Effector memory CD4-positive, alpha-beta T cell (primary cell): ENCODE measurements at regions not wholly inside any gene's neighbourhood (a gene's known extent, or its start where the extent isn't known, plus 50 kb on each side); places are given as distances from the start of the nearest gene placed in this dataset.

Source experiments
- DNase-seq, 3 donors: peaks; one replicate each; pipeline ENCODE4 v3.0.0-alpha.2; 2020
- H3K27ac ChIP-seq: 2 replicates; pipeline ENCODE4 v1.7.0; 2013; ENCODE audit warnings: mild to moderate bottlenecking, low read length, moderate library complexity; ENCODE audit not compliant: insufficient read depth, poor library complexity, severe bottlenecking
- H3K27me3 ChIP-seq: replicated peaks from 2 replicates; pipeline ENCODE4 v1.7.0; 2013; ENCODE audit warnings: mild to moderate bottlenecking, low read length; ENCODE audit not compliant: insufficient read depth, control insufficient read depth, poor library complexity, severe bottlenecking
- H3K36me3 ChIP-seq: 2 replicates; pipeline ENCODE4 v1.7.0; 2013; ENCODE audit warnings: mild to moderate bottlenecking, low read length, moderate library complexity; ENCODE audit not compliant: control insufficient read depth, insufficient read depth
- H3K4me1 ChIP-seq: 2 replicates; pipeline ENCODE4 v1.7.0; 2013; ENCODE audit warnings: low read length, mild to moderate bottlenecking; ENCODE audit not compliant: control insufficient read depth, insufficient read depth, poor library complexity, severe bottlenecking
- H3K4me3 ChIP-seq: 2 replicates; pipeline ENCODE4 v1.7.0; 2013; ENCODE audit warnings: low read length, low read depth, mild to moderate bottlenecking; ENCODE audit not compliant: insufficient read depth, poor library complexity, severe bottlenecking
- H3K9me3 ChIP-seq: 2 replicates; pipeline ENCODE4 v1.7.0; 2013; ENCODE audit warnings: mild to moderate bottlenecking, low read length, moderate library complexity; ENCODE audit not compliant: control insufficient read depth

DNA sequence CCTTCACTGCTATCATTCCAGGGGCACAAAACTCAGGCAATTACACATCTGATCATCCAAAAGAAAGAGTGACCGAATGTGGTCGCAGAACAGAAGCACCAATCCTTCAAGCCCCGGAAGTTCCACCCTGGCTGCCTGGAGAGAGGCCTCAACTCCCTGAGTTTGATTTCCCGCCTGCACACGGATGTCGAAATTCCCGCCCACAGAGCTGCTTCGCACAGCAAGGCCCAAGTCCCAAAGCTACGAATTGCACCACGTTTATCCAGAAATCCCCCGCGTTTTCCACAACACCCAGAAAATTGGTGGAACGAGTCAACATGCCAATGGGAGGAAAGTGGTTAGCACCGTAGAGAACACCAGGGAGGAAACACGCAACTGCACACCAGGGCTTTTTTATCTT, 445.4 kb downstream of the EIPR1 start:
- DNase-seq: no peak
- no peak overlapping the region for H3K27ac ChIP-seq
- no peaks in the 10 kb centered on the region for H3K4me1 ChIP-seq
- no peak overlapping the region for H3K4me3 ChIP-seq
- H3K36me3 ChIP-seq: no peaks in the 10 kb centered on the region
- no peaks in the 10 kb centered on the region for H3K27me3 ChIP-seq
- no peaks in the 10 kb centered on the region for H3K9me3 ChIP-seq

DNA sequence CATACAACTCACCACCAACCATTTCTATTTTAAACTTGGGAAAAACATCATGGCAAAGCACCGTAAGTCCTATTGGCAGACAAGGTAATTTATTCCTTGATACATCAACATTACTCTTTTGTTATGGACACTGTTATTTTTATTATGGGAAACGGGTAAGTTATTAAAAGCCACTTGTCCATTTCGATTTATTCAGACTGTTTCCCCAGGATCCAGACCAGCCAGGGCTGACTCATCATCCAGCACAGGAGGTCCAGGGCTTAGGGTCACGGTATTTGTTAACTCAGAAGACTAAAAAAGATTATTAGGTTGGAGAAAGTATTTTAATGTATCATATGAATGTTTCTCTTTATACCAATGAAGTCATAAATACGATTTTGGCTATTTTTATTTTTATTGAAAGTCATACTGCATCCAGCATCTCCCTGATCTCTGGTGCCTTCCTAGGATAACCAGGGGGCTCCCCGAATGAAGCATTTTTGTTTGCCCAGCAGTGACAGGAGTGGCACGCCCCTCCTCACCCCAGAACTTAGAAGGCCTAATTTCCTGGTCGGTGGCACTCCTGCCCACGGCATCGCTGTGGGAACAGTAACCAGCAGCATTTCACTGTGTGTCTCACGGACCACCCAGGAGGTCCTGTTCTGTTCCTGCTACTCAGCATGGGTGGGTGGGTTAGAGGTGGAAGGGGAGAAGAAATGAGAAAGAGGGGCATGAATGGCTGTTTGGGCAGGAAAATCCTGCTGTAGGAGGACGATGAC, 446.1 kb downstream of the EIPR1 start:
- Histone ChIP-seq H3K4me3 (no peak overlapping the region), H3K4me1 (no peaks in the 10 kb centered on the region), H3K36me3 (no peaks in the 10 kb centered on the region), H3K9me3 (no peaks in the 10 kb centered on the region), H3K27me3 (no peaks in the 10 kb centered on the region), H3K27ac (no peak overlapping the region)
- no peak for DNase-seq

DNA sequence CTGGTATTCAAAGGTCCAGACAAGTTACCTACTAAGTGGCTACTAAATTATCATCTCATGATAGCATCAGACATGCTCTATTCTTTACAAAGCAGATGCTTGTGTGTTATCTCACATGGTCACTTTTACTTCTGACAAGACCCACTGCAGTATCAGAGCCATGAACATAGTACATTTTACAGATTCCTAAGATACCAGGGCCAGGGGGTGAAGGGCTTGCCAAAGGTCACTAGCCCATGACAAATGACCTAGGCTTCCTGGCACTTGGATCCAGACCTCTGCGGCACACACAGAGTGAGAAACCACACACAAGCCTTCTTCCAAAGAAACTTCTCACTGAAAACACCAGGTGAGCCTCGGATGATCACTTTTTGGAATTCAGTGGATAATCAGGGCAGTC, 446.8 kb downstream of the EIPR1 start:
- Histone ChIP-seq H3K27me3 (no peaks in the 10 kb centered on the region), H3K27ac (no peak overlapping the region), H3K4me3 (no peak overlapping the region), H3K9me3 (no peaks in the 10 kb centered on the region), H3K4me1 (no peaks in the 10 kb centered on the region), H3K36me3 (no peaks in the 10 kb centered on the region)
- no peak for DNase-seq

GRCh38 chr2:2926858-2927175, 450.8 kb downstream of the EIPR1 start:
- no peaks in the 10 kb centered on the region for H3K27me3 ChIP-seq
- H3K27ac ChIP-seq: no peak overlapping the region
- no peak overlapping the region for H3K4me3 ChIP-seq
- no peaks in the 10 kb centered on the region for H3K9me3 ChIP-seq
- DNase-seq: no peak
- H3K36me3 ChIP-seq: no peaks in the 10 kb centered on the region
- no peaks in the 10 kb centered on the region for H3K4me1 ChIP-seq

DNA sequence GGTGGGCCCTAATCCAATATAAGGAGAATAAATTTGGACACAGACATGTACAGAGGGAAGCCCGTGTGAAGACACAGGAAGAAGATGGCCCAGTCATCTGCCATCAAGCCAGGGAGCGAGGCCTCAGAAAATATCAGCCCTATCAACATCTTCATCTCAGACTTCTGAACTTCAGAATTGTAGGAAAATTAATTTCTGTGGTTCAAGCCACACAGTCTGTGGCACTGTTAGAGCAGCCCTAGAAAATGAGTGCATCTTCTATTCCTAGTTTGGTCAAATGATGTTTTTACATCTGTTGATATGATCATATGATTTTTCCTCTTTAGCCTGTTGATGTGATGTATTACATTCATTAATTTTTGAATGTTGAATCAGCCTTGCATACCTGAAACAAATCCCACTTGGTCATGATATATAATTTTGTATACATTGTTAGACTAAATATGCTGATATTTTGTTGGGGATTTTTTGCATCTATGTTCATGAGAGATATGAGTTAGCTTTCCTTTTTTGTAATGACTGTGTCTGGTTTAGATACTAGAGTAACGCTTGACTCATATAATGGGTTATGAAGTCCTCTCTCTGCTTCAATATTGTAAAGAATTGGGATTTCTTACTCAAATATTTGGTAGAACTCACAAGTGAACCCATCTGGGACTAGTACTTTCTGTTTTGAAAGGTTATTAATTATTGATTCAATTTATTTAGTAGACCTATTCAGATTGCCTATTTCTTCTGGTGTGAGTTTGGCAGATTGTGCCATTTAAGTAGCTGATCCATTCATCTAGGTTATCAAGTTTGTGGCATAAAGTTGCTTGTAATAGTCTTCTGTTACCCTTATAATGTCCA, 451.4 kb downstream of the EIPR1 start:
- Histone ChIP-seq H3K36me3 (no peaks in the 10 kb centered on the region), H3K9me3 (no peaks in the 10 kb centered on the region), H3K4me1 (no peaks in the 10 kb centered on the region), H3K4me3 (no peak overlapping the region), H3K27ac (no peak overlapping the region), H3K27me3 (no peaks in the 10 kb centered on the region)
- no peak for DNase-seq

- DNase-seq: no peak
- Histone ChIP-seq H3K4me3 (no peak overlapping the region), H3K9me3 (no peaks in the 10 kb centered on the region), H3K27ac (no peak overlapping the region), H3K36me3 (no peaks in the 10 kb centered on the region), H3K4me1 (no peaks in the 10 kb centered on the region), H3K27me3 (no peaks in the 10 kb centered on the region)
Measured at GRCh38 chr2:2922156-2922555, 455.5 kb downstream of the EIPR1 start.

DNA sequence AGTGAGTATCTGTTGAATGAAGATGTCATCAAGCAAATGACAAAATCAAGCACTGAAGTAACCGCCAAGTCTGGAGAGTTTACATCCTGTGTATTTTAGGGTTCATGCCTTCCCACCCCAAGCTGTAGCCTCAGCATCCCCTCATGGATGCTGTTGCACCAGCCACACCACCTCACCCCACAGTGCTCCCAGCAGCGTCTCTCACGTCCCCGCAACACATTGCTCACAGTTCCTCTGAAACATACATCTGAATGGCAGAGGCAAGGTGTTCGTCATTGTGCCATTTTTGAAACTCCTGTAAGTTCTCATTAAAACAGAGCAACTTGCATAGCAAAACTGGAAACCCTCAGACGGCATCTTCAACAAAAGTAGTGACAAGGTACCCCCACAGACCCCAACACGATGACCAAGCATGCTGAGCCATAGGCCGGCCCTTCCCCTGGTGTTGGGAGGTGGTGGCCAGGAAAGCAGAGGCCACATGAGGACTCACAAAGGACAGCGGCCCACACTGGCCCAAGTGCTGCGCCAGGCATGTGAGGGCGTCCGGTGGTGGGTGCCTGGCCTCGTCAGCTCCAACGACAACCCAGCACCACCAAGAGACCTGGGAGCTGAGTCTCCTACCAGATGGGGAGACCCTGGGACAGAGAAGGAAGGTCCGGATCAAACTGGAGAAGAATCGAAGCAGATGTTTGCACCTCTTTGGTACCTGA, 456.5 kb downstream of the EIPR1 start:
- H3K36me3 ChIP-seq: no peaks in the 10 kb centered on the region
- no peak overlapping the region for H3K27ac ChIP-seq
- no peak overlapping the region for H3K4me3 ChIP-seq
- no peaks in the 10 kb centered on the region for H3K4me1 ChIP-seq
- H3K9me3 ChIP-seq: no peaks in the 10 kb centered on the region
- DNase-seq: no peak
- H3K27me3 ChIP-seq: no peaks in the 10 kb centered on the region

- H3K4me1 ChIP-seq: no peaks in the 10 kb centered on the region
- H3K36me3 ChIP-seq: no peaks in the 10 kb centered on the region
- H3K9me3 ChIP-seq: no peaks in the 10 kb centered on the region
- H3K27me3 ChIP-seq: no peaks in the 10 kb centered on the region
- H3K27ac ChIP-seq: no peak overlapping the region
- H3K4me3 ChIP-seq: no peak overlapping the region
- DNase-seq: no peak
Measured at GRCh38 chr2:2919574-2920365, 457.8 kb downstream of the EIPR1 start.

- no peak for DNase-seq
- no peaks in the 10 kb centered on the region for H3K4me1 ChIP-seq
- H3K36me3 ChIP-seq: no peaks in the 10 kb centered on the region
- H3K4me3 ChIP-seq: no peak overlapping the region
- H3K27ac ChIP-seq: no peak overlapping the region
- no peaks in the 10 kb centered on the region for H3K27me3 ChIP-seq
- H3K9me3 ChIP-seq: no peaks in the 10 kb centered on the region
Measured at GRCh38 chr2:2919026-2919425, 458.6 kb downstream of the EIPR1 start.
